KMS-11 (cell line): ENCODE measurements at regions not wholly inside any gene's neighbourhood (a gene's known extent, or its start where the extent isn't known, plus 50 kb on each side); places are given as distances from the start of the nearest gene placed in this dataset.

Source experiments
- H2AFZ ChIP-seq: fragments of 200-600 bp; sonication (generic); 2 replicates; pipeline ENCODE4 v1.6.1; 2016; ENCODE audit warnings: antibody characterized with exemption, mixed run types, low read depth
- H3K27ac ChIP-seq: fragments of 200-600 bp; sonication (generic); 2 replicates; pipeline ENCODE4 v1.6.1; 2016; ENCODE audit warnings: mild to moderate bottlenecking, mixed run types
- H3K27me3 ChIP-seq: fragments of 200-600 bp; sonication (generic); 2 replicates; pipeline ENCODE4 v1.6.1; 2017; ENCODE audit warnings: mild to moderate bottlenecking, low read depth, mixed run types, moderate library complexity; ENCODE audit not compliant: insufficient read depth
- H3K36me3 ChIP-seq: fragments of 200-600 bp; sonication (generic); 2 replicates; pipeline ENCODE4 v1.6.1; 2017; ENCODE audit warnings: mild to moderate bottlenecking, mixed run types; ENCODE audit not compliant: insufficient read depth
- H3K4me1 ChIP-seq: fragments of 200-600 bp; sonication (generic); 2 replicates; pipeline ENCODE4 v1.6.1; 2016; ENCODE audit warnings: mild to moderate bottlenecking, low read depth, mixed run types; ENCODE audit not compliant: poor library complexity, severe bottlenecking
- H3K4me2 ChIP-seq: fragments of 200-600 bp; sonication (generic); 2 replicates; pipeline ENCODE4 v1.7.0; 2016; ENCODE audit warnings: mild to moderate bottlenecking, mixed run types
- H3K4me3 ChIP-seq: fragments of 200-600 bp; sonication (generic); IDR thresholded peaks from 2 replicates; pipeline ENCODE4 v1.6.1; 2017; ENCODE audit warnings: low read depth, low read length, mixed read lengths; ENCODE audit not compliant: insufficient read depth
- H3K79me2 ChIP-seq: fragments of 200-600 bp; sonication (generic); 2 replicates; pipeline ENCODE4 v1.6.1; 2016; ENCODE audit warnings: low read depth, mixed run types; ENCODE audit not compliant: insufficient read depth
- H3K9ac ChIP-seq: fragments of 200-600 bp; sonication (generic); 2 replicates; pipeline ENCODE4 v1.6.1; 2016; ENCODE audit warnings: mild to moderate bottlenecking, mixed run types
- H4K20me1 ChIP-seq: fragments of 200-600 bp; sonication (generic); 2 replicates; pipeline ENCODE4 v1.6.1; 2016; ENCODE audit warnings: mild to moderate bottlenecking, mixed run types; ENCODE audit not compliant: insufficient read depth
- CTCF ChIP-seq: fragments of 200-600 bp; sonication (generic); conservative IDR thresholded peaks from 2 replicates; pipeline ENCODE4 v1.6.1; 2017; ENCODE audit warnings: low read depth, mild to moderate bottlenecking, antibody characterized with exemption, low read length, moderate library complexity, mixed read lengths

DNA sequence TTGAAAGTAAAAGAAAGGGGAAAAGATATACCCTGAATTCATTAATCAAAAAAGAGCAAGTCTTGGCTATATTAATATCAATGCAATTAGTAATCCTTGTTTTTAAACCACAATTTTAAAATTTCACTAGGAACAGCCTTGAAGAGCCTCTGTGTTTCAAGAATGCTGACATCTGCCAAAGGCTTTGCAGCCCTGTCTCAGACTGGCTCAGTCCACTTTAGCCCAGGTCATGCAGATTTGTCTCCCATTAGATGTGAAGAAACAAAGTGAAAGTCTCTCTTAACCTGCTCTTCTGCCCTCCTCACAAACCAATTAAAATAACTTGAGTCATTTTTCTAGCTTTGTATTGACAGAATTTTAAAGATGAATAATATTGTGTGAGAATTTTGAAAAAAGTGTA, 102.7 kb upstream of the CARMIL1 start:
- H2AFZ ChIP-seq, result no peak overlapping the region
- H3K4me1 ChIP-seq, result no peaks in the 10 kb centered on the region
- H3K27me3 ChIP-seq, result no peaks in the 10 kb centered on the region
- H3K4me3 ChIP-seq, result no peak overlapping the region
- H3K79me2 ChIP-seq, result no peaks in the 10 kb centered on the region
- no peaks in the 10 kb centered on the region for H3K36me3 ChIP-seq
- H3K4me2 ChIP-seq, result no peak overlapping the region
- no peaks in the 10 kb centered on the region for H4K20me1 ChIP-seq
- no peak overlapping the region for H3K9ac ChIP-seq
- H3K27ac ChIP-seq, result no peak overlapping the region
- TF ChIP-seq CTCF, result no peak

DNA sequence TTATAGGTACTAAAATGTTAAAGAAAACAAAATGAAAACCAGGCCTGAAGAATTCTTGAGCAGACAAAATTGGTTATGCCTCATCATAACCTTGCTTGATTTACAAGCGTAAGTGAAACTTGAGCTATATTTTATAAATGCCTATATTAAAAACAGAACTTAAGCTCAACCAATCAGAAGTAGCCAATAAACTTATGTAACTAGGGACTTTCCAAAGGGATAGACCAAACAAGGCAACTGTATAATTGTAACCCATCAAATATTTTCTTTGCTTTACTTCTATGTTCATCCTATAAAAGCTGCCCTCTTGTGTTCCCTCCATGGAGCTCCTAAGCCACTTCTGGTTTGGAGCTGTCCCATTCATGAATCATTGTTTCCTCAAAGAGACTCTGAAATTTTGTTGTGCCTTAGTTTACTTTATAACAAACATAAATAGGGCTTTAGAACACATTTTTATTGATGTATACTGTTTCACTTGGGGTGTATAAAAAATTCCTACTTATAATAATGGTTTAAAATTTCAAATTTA, 101.6 kb upstream of the CARMIL1 start:
- Histone ChIP-seq H3K36me3 (no peaks in the 10 kb centered on the region), H3K4me2 (no peak overlapping the region), H2AFZ (no peak overlapping the region), H3K9ac (no peak overlapping the region), H4K20me1 (no peaks in the 10 kb centered on the region), H3K79me2 (no peaks in the 10 kb centered on the region), H3K4me1 (no peaks in the 10 kb centered on the region), H3K4me3 (no peak overlapping the region), H3K27me3 (no peaks in the 10 kb centered on the region), H3K27ac (no peak overlapping the region)
- no peak for TF ChIP-seq CTCF

DNA sequence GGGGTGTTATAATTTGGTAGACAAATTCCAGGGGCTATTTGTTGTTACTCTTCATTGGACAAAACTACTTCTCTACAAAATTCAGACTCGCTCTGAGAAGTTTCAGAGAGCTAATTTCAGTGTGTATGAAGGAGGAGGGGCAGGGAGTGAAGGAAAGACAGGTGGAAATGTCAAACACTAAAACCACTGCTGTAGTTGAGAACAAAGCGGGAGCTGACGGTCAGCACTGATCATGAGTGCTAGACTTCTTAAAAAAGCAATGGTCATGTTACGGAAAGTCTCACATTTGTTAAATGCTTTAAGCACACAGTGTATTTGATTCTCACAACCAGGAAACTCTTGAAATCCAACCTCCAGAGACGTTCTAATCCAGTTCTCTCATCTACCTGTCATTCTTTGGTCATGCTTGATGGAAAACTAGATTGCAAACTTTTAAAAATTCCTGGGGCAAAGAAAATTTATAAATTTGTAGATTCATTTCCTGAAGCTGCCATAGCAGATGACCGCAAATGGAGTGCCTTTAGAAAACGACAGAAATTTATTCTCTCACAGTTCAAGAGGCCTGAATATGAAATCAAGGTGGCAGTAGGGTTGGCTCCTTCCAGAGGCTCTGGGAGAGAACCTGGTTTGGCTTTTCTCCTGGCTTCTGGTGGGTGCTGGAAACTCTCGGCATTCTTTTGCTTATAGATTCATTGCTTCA, 100.7 kb upstream of the CARMIL1 start:
- no peak overlapping the region for H3K9ac ChIP-seq
- no peak overlapping the region for H3K4me2 ChIP-seq
- H3K4me1 ChIP-seq, result no peaks in the 10 kb centered on the region
- H3K27me3 ChIP-seq, result no peaks in the 10 kb centered on the region
- H3K36me3 ChIP-seq, result no peaks in the 10 kb centered on the region
- H4K20me1 ChIP-seq, result no peaks in the 10 kb centered on the region
- H3K4me3 ChIP-seq, result no peak overlapping the region
- TF ChIP-seq CTCF, result no peak
- H3K27ac ChIP-seq, result no peak overlapping the region
- H2AFZ ChIP-seq, result no peak overlapping the region
- no peaks in the 10 kb centered on the region for H3K79me2 ChIP-seq

- H3K9ac ChIP-seq, result no peak overlapping the region
- no peak overlapping the region for H2AFZ ChIP-seq
These were observed 100.0 kb upstream of the CARMIL1 start for GRCh38 chr6:25179051-25179778.

More at GRCh38 chr6:25179051-25179778, 100.0 kb upstream of the CARMIL1 start:
- Histone ChIP-seq H3K4me1 (no peaks in the 10 kb centered on the region), H3K4me2 (no peak overlapping the region), H3K27me3 (no peaks in the 10 kb centered on the region), H3K79me2 (no peaks in the 10 kb centered on the region), H3K36me3 (no peaks in the 10 kb centered on the region), H4K20me1 (no peaks in the 10 kb centered on the region), H3K27ac (no peak overlapping the region), H3K4me3 (no peak overlapping the region)
- no peak for TF ChIP-seq CTCF
